Endothelial cell of umbilical vein (primary cell): ENCODE measurements at regions not wholly inside any gene's neighbourhood (a gene's known extent, or its start where the extent isn't known, plus 50 kb on each side); places are given as distances from the start of the nearest gene placed in this dataset.

ENCODE experiments used
- BruUV-seq: library from RNA; stranded (reverse); fragments of 400-500 nt; replicated peaks from 2 replicates; lab custom pipeline; 2021; lab: Mats Ljungman, UMichigan
- CTCF ChIA-PET: fragments of 300-600, 350-600 bp; sonication (Branson Sonifier 250); formaldehyde crosslinking; loops from one replicate; lab custom pipeline; 2021; ENCODE audit warnings: antibody characterized with exemption, inconsistent platforms; lab: Charles Lee
- POLR2A ChIA-PET: fragments of 300-600, 350-600 bp; sonication (Branson Sonifier 250); formaldehyde crosslinking; loops from one replicate; lab custom pipeline; 2021; ENCODE audit warnings: antibody characterized with exemption, inconsistent platforms; lab: Charles Lee
- DNase-seq: peaks from one replicate; pipeline ENCODE4 v3.0.0-alpha.2; 2011; ENCODE audit warnings: low read depth, low spot score
- FAIRE-seq: peaks from 2 replicates; lab custom pipeline; 2011; peaks lifted over from hg19 to GRCh38; lab: Jason Lieb, UNC
- H2AFZ ChIP-seq: 2 replicates; pipeline ENCODE4 v1.6.0; 2012; ENCODE audit warnings: low read depth, low read length, control low read depth, inconsistent platforms
- H3K27ac ChIP-seq: 2 replicates; pipeline ENCODE4 v1.5.1; 2011; ENCODE audit warnings: low read depth, mild to moderate bottlenecking, control low read depth, low read length, moderate library complexity; ENCODE audit not compliant: insufficient read depth
- H3K27me3 ChIP-seq, 2 experiments: 2 replicates each; pipeline versions ENCODE4 v1.6.0 to v1.6.1; 2011; ENCODE audit warnings: low read length in 2 of 2, mixed read lengths in 1 of 2; ENCODE audit not compliant: control insufficient read depth in 2 of 2, insufficient read depth in 2 of 2
- H3K36me3 ChIP-seq, 2 experiments: 2 replicates in 1 of 2; 3 replicates in 1 of 2; pipeline ENCODE4 v1.5.1; 2011; ENCODE audit warnings: low read length in 2 of 2, mild to moderate bottlenecking in 1 of 2, moderate library complexity in 1 of 2; ENCODE audit not compliant: control insufficient read depth in 2 of 2, insufficient read depth in 2 of 2; ENCODE audit errors: extremely low read depth in 1 of 2
- H3K4me1 ChIP-seq: 3 replicates; pipeline ENCODE4 v1.5.1; 2011; ENCODE audit warnings: mild to moderate bottlenecking, low read length; ENCODE audit not compliant: control insufficient read depth, insufficient read depth; ENCODE audit errors: extremely low read depth
- H3K4me2 ChIP-seq: 2 replicates; pipeline ENCODE4 v1.6.1; 2011; ENCODE audit warnings: low read length, control low read depth, mixed read lengths; ENCODE audit not compliant: insufficient read depth
- H3K4me3 ChIP-seq, 3 experiments: fragments of 200-600 bp in 1 of 3; sonication (generic), shearing (Covaris generic) in 1 of 3; replicated peaks in 1 of 3; 2 replicates each; pipeline ENCODE4 v1.5.1; 2011 to 2016; ENCODE audit warnings: control low read depth in 3 of 3, low read length in 3 of 3, mild to moderate bottlenecking in 2 of 3, inconsistent platforms in 1 of 3, low read depth in 1 of 3, moderate library complexity in 1 of 3; ENCODE audit not compliant: insufficient read depth in 1 of 3
- H3K79me2 ChIP-seq: 2 replicates; pipeline ENCODE4 v1.6.0; 2012; ENCODE audit warnings: low read length, inconsistent platforms; ENCODE audit not compliant: control insufficient read depth, insufficient read depth
- H3K9ac ChIP-seq: replicated peaks from 2 replicates; pipeline ENCODE3; 2011; ENCODE audit warnings: low read length, control low read depth; ENCODE audit not compliant: insufficient read depth; ENCODE audit errors: extremely low read depth
- H3K9me1 ChIP-seq: replicated peaks from 3 replicates; pipeline ENCODE4 v1.6.0; 2011; ENCODE audit warnings: mild to moderate bottlenecking, low read length; ENCODE audit not compliant: control insufficient read depth, insufficient read depth; ENCODE audit errors: extremely low read depth
- H3K9me3 ChIP-seq: replicated peaks from 2 replicates; pipeline ENCODE4 v1.5.1; 2012; ENCODE audit warnings: low read length, inconsistent platforms; ENCODE audit not compliant: control insufficient read depth, insufficient read depth
- H4K20me1 ChIP-seq: replicated peaks from 2 replicates; pipeline ENCODE3; 2011; ENCODE audit warnings: mild to moderate bottlenecking, low read length; ENCODE audit not compliant: control insufficient read depth, insufficient read depth; ENCODE audit errors: extremely low read depth
- EZH2 ChIP-seq: IDR thresholded peaks from 2 replicates; pipeline ENCODE4 v1.6.1; 2012; ENCODE audit warnings: borderline replicate concordance, low read depth, mild to moderate bottlenecking, moderate library complexity, low read length, inconsistent platforms; ENCODE audit not compliant: severe bottlenecking
- FOS ChIP-seq: IDR thresholded peaks from 2 replicates; pipeline ENCODE4 v1.6.1; 2011; ENCODE audit warnings: mild to moderate bottlenecking, low read length, moderate library complexity, borderline replicate concordance; ENCODE audit not compliant: insufficient read depth
- GATA2 ChIP-seq: IDR thresholded peaks from 2 replicates; pipeline ENCODE4 v1.7.0; 2011; ENCODE audit warnings: low read depth, mild to moderate bottlenecking, moderate library complexity, mixed read lengths, low read length; ENCODE audit not compliant: insufficient read length, insufficient read depth
- JUN ChIP-seq: IDR thresholded peaks from 2 replicates; pipeline ENCODE4 v1.6.1; 2011; ENCODE audit warnings: borderline replicate concordance, low read depth; ENCODE audit not compliant: insufficient read length, insufficient read depth
- MYC ChIP-seq: IDR thresholded peaks from one replicate; pipeline ENCODE4 v1.6.1; 2011; ENCODE audit warnings: mild to moderate bottlenecking, low read depth, low read length
- POLR2A ChIP-seq: IDR thresholded peaks from 2 replicates; pipeline ENCODE4 v1.6.1; 2012; ENCODE audit warnings: low read depth, mild to moderate bottlenecking, control low read depth, low read length
- POLR2AphosphoS5 ChIP-seq: IDR thresholded peaks from 2 replicates; pipeline ENCODE4 v1.6.1; 2012; ENCODE audit warnings: low read depth, mild to moderate bottlenecking, control low read depth, low read length, moderate library complexity; ENCODE audit not compliant: insufficient read depth
- dilution Hi-C: fragments of 300-500 bp; cut with MboI; formaldehyde crosslinking; loops from one replicate; pipeline ENCODE4 v1.15.0; 2019; ENCODE audit warnings: low sequenced_read_pairs; ENCODE audit not compliant: extremely low pct_ligation_motif_present
- intact Hi-C: fragments of 100-400 bp; cut with micrococcal nuclease; formaldehyde crosslinking; loops from one replicate; pipeline ENCODE4 v1.10.0; 2022
- TF ChIP-seq, protein P1 (sequence below), 2 donors: IDR thresholded peaks; 1 replicate in 1 of 2; 2 replicates in 1 of 2; pipeline ENCODE4 v1.5.1; 2011; ENCODE audit warnings: low read length in 2 of 2, mild to moderate bottlenecking in 2 of 2, moderate library complexity in 2 of 2, control low read depth in 1 of 2, inconsistent platforms in 1 of 2, low read depth in 1 of 2; ENCODE audit not compliant: insufficient read depth in 1 of 2; ENCODE audit errors: extremely low read depth in 1 of 2
- TF ChIP-seq, protein P2 (sequence below): IDR thresholded peaks from 2 replicates; pipeline ENCODE4 v1.6.1; 2011; ENCODE audit not compliant: insufficient read depth, insufficient read length

DNA sequence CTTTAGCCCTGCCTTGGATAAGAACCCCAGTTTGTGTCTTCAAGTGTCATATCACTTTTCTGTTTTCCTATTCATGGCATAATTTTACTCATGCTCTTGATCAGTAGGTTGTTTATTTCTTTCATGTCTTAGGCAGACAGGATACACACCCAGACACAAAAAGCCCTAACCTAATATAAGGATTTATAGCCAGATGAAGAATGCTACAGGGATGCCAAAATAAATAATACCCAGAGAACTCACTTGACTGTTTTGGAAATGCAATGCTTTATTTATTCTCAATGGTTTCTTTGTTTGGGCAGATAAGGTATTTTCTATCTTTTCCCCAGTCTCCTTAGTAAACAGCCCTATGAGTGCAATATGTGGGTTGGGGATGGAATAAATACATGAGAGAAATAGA, 424.0 kb upstream of the PDZRN3 start:
- ChIA-PET POLR2A (no interaction called here), CTCF (no interaction called here)
- H3K27ac ChIP-seq = no peak overlapping the region
- no peak overlapping the region for H2AFZ ChIP-seq
- H3K4me1 ChIP-seq = no peaks in the 10 kb centered on the region
- BruUV-seq = no TSS peak
- H3K27me3 ChIP-seq = no peaks in the 10 kb centered on the region
- H3K4me3 ChIP-seq = no peak overlapping the region
- no peak for TF ChIP-seq EZH2
- TF ChIP-seq JUN = no peak
- TF ChIP-seq MYC = no peak
- TF ChIP-seq GATA2 = no peak
- no peak for TF ChIP-seq FOS
- TF ChIP-seq, protein P1, sequence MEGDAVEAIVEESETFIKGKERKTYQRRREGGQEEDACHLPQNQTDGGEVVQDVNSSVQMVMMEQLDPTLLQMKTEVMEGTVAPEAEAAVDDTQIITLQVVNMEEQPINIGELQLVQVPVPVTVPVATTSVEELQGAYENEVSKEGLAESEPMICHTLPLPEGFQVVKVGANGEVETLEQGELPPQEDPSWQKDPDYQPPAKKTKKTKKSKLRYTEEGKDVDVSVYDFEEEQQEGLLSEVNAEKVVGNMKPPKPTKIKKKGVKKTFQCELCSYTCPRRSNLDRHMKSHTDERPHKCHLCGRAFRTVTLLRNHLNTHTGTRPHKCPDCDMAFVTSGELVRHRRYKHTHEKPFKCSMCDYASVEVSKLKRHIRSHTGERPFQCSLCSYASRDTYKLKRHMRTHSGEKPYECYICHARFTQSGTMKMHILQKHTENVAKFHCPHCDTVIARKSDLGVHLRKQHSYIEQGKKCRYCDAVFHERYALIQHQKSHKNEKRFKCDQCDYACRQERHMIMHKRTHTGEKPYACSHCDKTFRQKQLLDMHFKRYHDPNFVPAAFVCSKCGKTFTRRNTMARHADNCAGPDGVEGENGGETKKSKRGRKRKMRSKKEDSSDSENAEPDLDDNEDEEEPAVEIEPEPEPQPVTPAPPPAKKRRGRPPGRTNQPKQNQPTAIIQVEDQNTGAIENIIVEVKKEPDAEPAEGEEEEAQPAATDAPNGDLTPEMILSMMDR (IDR thresholded peaks at IDR 0.05; ENCODE audit: extremely low read depth in 1 of 2, insufficient read depth in 1 of 2, low read depth in 1 of 2, low read length in 2 of 2) = no peak
- TF ChIP-seq, protein P2, sequence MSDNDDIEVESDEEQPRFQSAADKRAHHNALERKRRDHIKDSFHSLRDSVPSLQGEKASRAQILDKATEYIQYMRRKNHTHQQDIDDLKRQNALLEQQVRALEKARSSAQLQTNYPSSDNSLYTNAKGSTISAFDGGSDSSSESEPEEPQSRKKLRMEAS = no peak
- TF ChIP-seq POLR2AphosphoS5 = no peak
- TF ChIP-seq POLR2A = no peak
- no peaks in the 10 kb centered on the region for H3K9me3 ChIP-seq
- no peaks in the 10 kb centered on the region for H3K36me3 ChIP-seq
- H3K79me2 ChIP-seq = no peaks in the 10 kb centered on the region
- H3K4me2 ChIP-seq = no peak overlapping the region
- dilution Hi-C loops (no loop called here), intact Hi-C loops (loop anchor here (5.0 kb wide), 1 partner anchor 531 kb away; no protein-coding TSS in a partner anchor)
- DNase-seq (peak; percentile 1), FAIRE-seq (no peak)
- no peaks in the 10 kb centered on the region for H3K9me1 ChIP-seq
- H4K20me1 ChIP-seq = no peaks in the 10 kb centered on the region
- H3K9ac ChIP-seq = no peak overlapping the region
